Astrocyte (in vitro differentiated cells and primary cell): ENCODE measurements at regions not wholly inside any gene's neighbourhood (a gene's known extent, or its start where the extent isn't known, plus 50 kb on each side); places are given as distances from the start of the nearest gene placed in this dataset.

Source experiments
- EZH2 ChIP-seq: IDR thresholded peaks from 2 replicates; pipeline ENCODE4 v1.6.1; 2012; ENCODE audit warnings: mild to moderate bottlenecking, low read length, inconsistent platforms; ENCODE audit not compliant: insufficient read depth
- TF ChIP-seq, protein P1 (sequence below): IDR thresholded peaks from 2 replicates; pipeline ENCODE4 v1.5.1; 2011; ENCODE audit warnings: low read depth, mild to moderate bottlenecking, inconsistent platforms, low read length, moderate library complexity; ENCODE audit not compliant: insufficient read depth

DNA sequence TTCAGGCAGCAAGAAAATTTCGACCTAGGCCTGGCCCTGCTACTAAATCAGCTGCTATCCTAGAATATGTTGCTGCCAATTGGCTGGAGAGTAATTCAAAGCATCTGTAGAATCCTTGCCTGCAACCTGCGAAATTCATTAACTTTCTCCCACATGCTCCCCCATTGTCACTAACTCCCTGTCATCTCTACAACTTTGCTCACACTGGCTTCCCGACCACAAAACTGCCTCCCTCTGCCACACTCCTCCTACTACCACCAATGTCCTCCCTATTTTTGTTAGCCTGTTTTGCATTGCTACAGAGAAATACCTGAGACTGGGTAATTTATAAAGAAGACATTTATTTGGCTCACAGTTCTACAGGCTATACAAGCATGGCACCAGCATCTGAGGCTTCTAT lies 570.6 kb downstream of the INSC start:
- TF ChIP-seq, protein P1, sequence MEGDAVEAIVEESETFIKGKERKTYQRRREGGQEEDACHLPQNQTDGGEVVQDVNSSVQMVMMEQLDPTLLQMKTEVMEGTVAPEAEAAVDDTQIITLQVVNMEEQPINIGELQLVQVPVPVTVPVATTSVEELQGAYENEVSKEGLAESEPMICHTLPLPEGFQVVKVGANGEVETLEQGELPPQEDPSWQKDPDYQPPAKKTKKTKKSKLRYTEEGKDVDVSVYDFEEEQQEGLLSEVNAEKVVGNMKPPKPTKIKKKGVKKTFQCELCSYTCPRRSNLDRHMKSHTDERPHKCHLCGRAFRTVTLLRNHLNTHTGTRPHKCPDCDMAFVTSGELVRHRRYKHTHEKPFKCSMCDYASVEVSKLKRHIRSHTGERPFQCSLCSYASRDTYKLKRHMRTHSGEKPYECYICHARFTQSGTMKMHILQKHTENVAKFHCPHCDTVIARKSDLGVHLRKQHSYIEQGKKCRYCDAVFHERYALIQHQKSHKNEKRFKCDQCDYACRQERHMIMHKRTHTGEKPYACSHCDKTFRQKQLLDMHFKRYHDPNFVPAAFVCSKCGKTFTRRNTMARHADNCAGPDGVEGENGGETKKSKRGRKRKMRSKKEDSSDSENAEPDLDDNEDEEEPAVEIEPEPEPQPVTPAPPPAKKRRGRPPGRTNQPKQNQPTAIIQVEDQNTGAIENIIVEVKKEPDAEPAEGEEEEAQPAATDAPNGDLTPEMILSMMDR, result no peak
- no peak for TF ChIP-seq EZH2
